GM19395 (cell line): ENCODE measurements at regions not wholly inside any gene's neighbourhood (a gene's known extent, or its start where the extent isn't known, plus 50 kb on each side); places are given as distances from the start of the nearest gene placed in this dataset.

Experiments
- ATAC-seq: cut with Tn5 transposase; IDR thresholded peaks from one replicate; pipeline ENCODE4 v1.9.1; 2021; ENCODE audit warnings: mild to moderate bottlenecking, moderate library complexity; ENCODE audit not compliant: unreplicated experiment

GRCh38 chr2:177314722-177315264 lies 50.3 kb upstream of the NFE2L2 start:
- no peak for ATAC-seq

GRCh38 chr2:177315364-177315763 lies 50.8 kb upstream of the NFE2L2 start:
- ATAC-seq, result no peak

GRCh38 chr2:177316756-177317155 lies 52.2 kb upstream of the NFE2L2 start:
- no peak for ATAC-seq

- no peak for ATAC-seq
Measured at GRCh38 chr2:177317443-177317842, 52.9 kb upstream of the NFE2L2 start.

- ATAC-seq, result no peak
Measured at GRCh38 chr2:177317857-177318256, 53.3 kb upstream of the NFE2L2 start.

GRCh38 chr2:177318613-177319012 lies 54.1 kb upstream of the NFE2L2 start:
- no peak for ATAC-seq

GRCh38 chr2:177320596-177320995 lies 56.1 kb upstream of the NFE2L2 start:
- ATAC-seq, result no peak

- no peak for ATAC-seq
Measured at GRCh38 chr2:177322801-177323261, 58.3 kb upstream of the NFE2L2 start.

GRCh38 chr2:177324797-177325196 lies 60.3 kb upstream of the NFE2L2 start:
- no peak for ATAC-seq

- peak; percentile 82 for ATAC-seq
Measured at GRCh38 chr2:177325554-177325953, 61.0 kb upstream of the NFE2L2 start.

GRCh38 chr2:177326005-177326404 lies 61.5 kb upstream of the NFE2L2 start:
- no peak for ATAC-seq

- no peak for ATAC-seq
Measured at GRCh38 chr2:177326591-177326990, 62.1 kb upstream of the NFE2L2 start.

GRCh38 chr2:177327009-177327408 lies 62.5 kb upstream of the NFE2L2 start:
- ATAC-seq, result no peak

GRCh38 chr2:177328056-177328455 lies 63.5 kb upstream of the NFE2L2 start:
- ATAC-seq, result no peak

GRCh38 chr2:177329064-177329463 lies 63.5 kb upstream of the AGPS start:
- no peak for ATAC-seq

GRCh38 chr2:177331466-177331997 lies 61.0 kb upstream of the AGPS start:
- no peak for ATAC-seq

GRCh38 chr2:177332026-177332991 lies 60.3 kb upstream of the AGPS start:
- peak; percentile 90 for ATAC-seq

GRCh38 chr2:177332992-177333388 lies 59.6 kb upstream of the AGPS start:
- no peak for ATAC-seq

- peak; percentile 63 for ATAC-seq
Measured at GRCh38 chr2:177334940-177335543, 57.5 kb upstream of the AGPS start.

- ATAC-seq, result no peak
Measured at GRCh38 chr2:177335917-177336450, 56.6 kb upstream of the AGPS start.

GRCh38 chr2:177338177-177338721 lies 54.3 kb upstream of the AGPS start:
- no peak for ATAC-seq
